ENCODE measurements at regions not wholly inside any gene's neighbourhood (a gene's known extent, or its start where the extent isn't known, plus 50 kb on each side); places are given as distances from the start of the nearest gene placed in this dataset.

- H3K4me1 ChIP-seq (ENCODE audit: low read length): no peaks in the 10 kb centered on the region
- no peaks in the 10 kb centered on the region for H4K20me1 ChIP-seq (ENCODE audit: insufficient read depth, low read length)
- no peak for TF ChIP-seq EZH2phosphoT487 (IDR thresholded peaks at IDR 0.05; ENCODE audit: low read length)
- no peak for TF ChIP-seq CTCF (IDR thresholded peaks at IDR 0.05; ENCODE audit: low read length)
- TF ChIP-seq EZH2 (optimal IDR thresholded peaks at IDR 0.05; ENCODE audit: low read depth, low read length): no peak
Measured at GRCh38 chr5:172577267-172577909, 63.7 kb upstream of the NEURL1B start.

GRCh38 chr5:172575816-172576545 is 65.1 kb upstream of the NEURL1B start:
- Histone ChIP-seq H3K4me2 (ENCODE audit: low read depth, low read length) (no peak overlapping the region), H3K27me3 (replicated peaks; ENCODE audit: insufficient read depth, low read length) (peaks cover 7% of the 10 kb centered on the region), H3K36me3 (replicated peaks; ENCODE audit: insufficient read depth, low read length) (no peaks in the 10 kb centered on the region), H3K27ac (ENCODE audit: low read length) (no peak overlapping the region), H4K20me1 (ENCODE audit: insufficient read depth, low read length) (no peaks in the 10 kb centered on the region), H3K4me1 (ENCODE audit: low read length) (no peaks in the 10 kb centered on the region), H3K9me3 (replicated peaks; ENCODE audit: insufficient read depth, low read length) (no peaks in the 10 kb centered on the region), H3K9me2 (replicated peaks; ENCODE audit: insufficient read depth, low read length) (no peaks in the 10 kb centered on the region), H3K9ac (ENCODE audit: low read length) (no peak overlapping the region), H2AFZ (ENCODE audit: low read length) (no peak overlapping the region), H3K4me3 (ENCODE audit: low read length) (no peak overlapping the region), H3K79me2 (ENCODE audit: low read length) (no peaks in the 10 kb centered on the region), H3F3A (ENCODE audit: insufficient read depth, low read length) (no peaks in the 10 kb centered on the region)
- TF ChIP-seq EZH2 (optimal IDR thresholded peaks at IDR 0.05; ENCODE audit: low read depth, low read length) (no peak), EZH2phosphoT487 (IDR thresholded peaks at IDR 0.05; ENCODE audit: low read length) (no peak), CTCF (IDR thresholded peaks at IDR 0.05; ENCODE audit: low read length) (no peak)
- no peak for DNase-seq

More at GRCh38 chr5:172577267-172577909, 63.7 kb upstream of the NEURL1B start:
- H3K36me3 ChIP-seq (replicated peaks; ENCODE audit: insufficient read depth, low read length): no peaks in the 10 kb centered on the region
- H3K27me3 ChIP-seq (replicated peaks; ENCODE audit: insufficient read depth, low read length): peaks cover 17% of the 10 kb centered on the region
- H3K9me2 ChIP-seq (replicated peaks; ENCODE audit: insufficient read depth, low read length): no peaks in the 10 kb centered on the region
- no peak overlapping the region for H3K9ac ChIP-seq (ENCODE audit: low read length)
- H3K79me2 ChIP-seq (ENCODE audit: low read length): no peaks in the 10 kb centered on the region
- H3F3A ChIP-seq (ENCODE audit: insufficient read depth, low read length): no peaks in the 10 kb centered on the region
- no peak overlapping the region for H3K27ac ChIP-seq (ENCODE audit: low read length)
- H3K4me3 ChIP-seq (ENCODE audit: low read length): no peak overlapping the region
- no peak overlapping the region for H3K4me2 ChIP-seq (ENCODE audit: low read depth, low read length)
- no peaks in the 10 kb centered on the region for H3K9me3 ChIP-seq (replicated peaks; ENCODE audit: insufficient read depth, low read length)
- no peak overlapping the region for H2AFZ ChIP-seq (ENCODE audit: low read length)
- DNase-seq: no peak

GRCh38 chr5:172575416-172575815 is 65.6 kb upstream of the NEURL1B start:
- Histone ChIP-seq H3K9me3 (replicated peaks; ENCODE audit: insufficient read depth, low read length) (no peaks in the 10 kb centered on the region), H3K79me2 (ENCODE audit: low read length) (no peaks in the 10 kb centered on the region), H3K4me2 (ENCODE audit: low read depth, low read length) (no peak overlapping the region), H3K27me3 (replicated peaks; ENCODE audit: insufficient read depth, low read length) (peaks cover 7% of the 10 kb centered on the region), H3K9me2 (replicated peaks; ENCODE audit: insufficient read depth, low read length) (no peaks in the 10 kb centered on the region), H3K4me3 (ENCODE audit: low read length) (no peak overlapping the region), H3K36me3 (replicated peaks; ENCODE audit: insufficient read depth, low read length) (no peaks in the 10 kb centered on the region), H4K20me1 (ENCODE audit: insufficient read depth, low read length) (no peaks in the 10 kb centered on the region), H3K27ac (ENCODE audit: low read length) (no peak overlapping the region), H3K4me1 (ENCODE audit: low read length) (no peaks in the 10 kb centered on the region), H3F3A (ENCODE audit: insufficient read depth, low read length) (no peaks in the 10 kb centered on the region), H3K9ac (ENCODE audit: low read length) (no peak overlapping the region), H2AFZ (ENCODE audit: low read length) (no peak overlapping the region)
- no peak for DNase-seq
- TF ChIP-seq CTCF (IDR thresholded peaks at IDR 0.05; ENCODE audit: low read length) (no peak), EZH2phosphoT487 (IDR thresholded peaks at IDR 0.05; ENCODE audit: low read length) (no peak), EZH2 (optimal IDR thresholded peaks at IDR 0.05; ENCODE audit: low read depth, low read length) (no peak)
